ENCODE measurements at regions not wholly inside any gene's neighbourhood (a gene's known extent, or its start where the extent isn't known, plus 50 kb on each side); places are given as distances from the start of the nearest gene placed in this dataset.

DNA sequence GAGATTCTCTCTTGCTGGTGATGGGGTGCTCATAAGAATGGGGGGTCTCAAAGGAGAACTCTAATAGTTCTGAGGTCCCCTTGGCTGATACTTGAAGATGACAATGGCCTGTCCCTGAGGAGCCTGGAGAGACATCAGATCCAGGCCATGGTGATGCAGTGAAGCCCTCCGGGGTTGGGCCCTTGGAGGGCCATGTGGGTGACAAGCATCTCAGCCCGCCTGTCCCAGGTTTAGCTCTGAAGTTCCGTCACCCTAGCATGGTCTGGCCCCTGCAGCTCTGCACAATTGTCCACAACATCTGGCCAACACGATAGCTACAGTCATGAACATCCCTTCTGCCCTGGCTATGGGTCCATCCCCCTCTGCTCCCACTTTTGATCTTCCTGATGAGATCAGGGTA is 202.8 kb upstream of the HS6ST1 start:
- TF ChIP-seq, protein P1, sequence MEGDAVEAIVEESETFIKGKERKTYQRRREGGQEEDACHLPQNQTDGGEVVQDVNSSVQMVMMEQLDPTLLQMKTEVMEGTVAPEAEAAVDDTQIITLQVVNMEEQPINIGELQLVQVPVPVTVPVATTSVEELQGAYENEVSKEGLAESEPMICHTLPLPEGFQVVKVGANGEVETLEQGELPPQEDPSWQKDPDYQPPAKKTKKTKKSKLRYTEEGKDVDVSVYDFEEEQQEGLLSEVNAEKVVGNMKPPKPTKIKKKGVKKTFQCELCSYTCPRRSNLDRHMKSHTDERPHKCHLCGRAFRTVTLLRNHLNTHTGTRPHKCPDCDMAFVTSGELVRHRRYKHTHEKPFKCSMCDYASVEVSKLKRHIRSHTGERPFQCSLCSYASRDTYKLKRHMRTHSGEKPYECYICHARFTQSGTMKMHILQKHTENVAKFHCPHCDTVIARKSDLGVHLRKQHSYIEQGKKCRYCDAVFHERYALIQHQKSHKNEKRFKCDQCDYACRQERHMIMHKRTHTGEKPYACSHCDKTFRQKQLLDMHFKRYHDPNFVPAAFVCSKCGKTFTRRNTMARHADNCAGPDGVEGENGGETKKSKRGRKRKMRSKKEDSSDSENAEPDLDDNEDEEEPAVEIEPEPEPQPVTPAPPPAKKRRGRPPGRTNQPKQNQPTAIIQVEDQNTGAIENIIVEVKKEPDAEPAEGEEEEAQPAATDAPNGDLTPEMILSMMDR (IDR thresholded peaks at IDR 0.05; ENCODE audit: insufficient read depth, low read length, poor library complexity, severe bottlenecking) = no peak
- no peak for TF ChIP-seq EZH2phosphoT487 (conservative IDR thresholded peaks at IDR 0.05; ENCODE audit: low read length)
